ENCODE measurements at regions not wholly inside any gene's neighbourhood (a gene's known extent, or its start where the extent isn't known, plus 50 kb on each side); places are given as distances from the start of the nearest gene placed in this dataset.

DNA sequence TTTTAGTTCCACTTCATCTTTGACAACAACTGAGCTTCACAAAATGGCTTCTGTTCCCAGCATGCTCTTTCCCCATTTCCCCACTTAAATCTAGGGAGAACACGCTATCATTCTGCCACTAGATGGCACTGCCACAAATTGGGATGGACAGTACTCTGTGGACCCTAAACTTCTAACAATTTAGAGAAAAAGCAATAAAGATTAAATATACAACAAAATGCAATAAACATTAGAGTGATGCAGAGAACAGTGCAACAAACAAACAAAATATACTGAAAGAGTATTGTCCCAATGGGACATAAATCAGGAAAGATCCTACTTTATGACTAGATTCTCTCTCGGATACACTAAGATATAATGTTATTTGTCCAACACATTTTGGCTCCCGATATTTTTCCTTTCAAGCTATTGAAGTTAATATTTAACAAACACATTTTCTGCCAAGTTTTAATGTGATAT lies 169.7 kb upstream of the TMCO5A start:
- TF ChIP-seq POLR2AphosphoS5 (IDR thresholded peaks at IDR 0.05) (no peak), POLR2A (IDR thresholded peaks at IDR 0.05) (no peak)
